BE2C (cell line): ENCODE measurements at regions not wholly inside any gene's neighbourhood (a gene's known extent, or its start where the extent isn't known, plus 50 kb on each side); places are given as distances from the start of the nearest gene placed in this dataset.

Experiments
- DNase-seq: peaks from one replicate; pipeline ENCODE4 v3.0.0-alpha.2; 2020
- H3K27me3 ChIP-seq: fragments of 250-450 bp; sonication (Bioruptor Pico); 2 replicates; pipeline ENCODE4 v1.5.1; 2020; ENCODE audit warnings: mild to moderate bottlenecking
- H3K36me3 ChIP-seq: fragments of 250-450 bp; sonication (Bioruptor Pico); 2 replicates; pipeline ENCODE4 v1.5.1; 2020; ENCODE audit warnings: mild to moderate bottlenecking
- H3K4me1 ChIP-seq: fragments of 250-450 bp; sonication (Bioruptor Pico); 2 replicates; pipeline ENCODE4 v1.5.1; 2020
- H3K4me3 ChIP-seq: 2 replicates; pipeline ENCODE4 v1.5.1; 2011; ENCODE audit warnings: low read depth, low read length
- H3K9me3 ChIP-seq: fragments of 250-450 bp; sonication (Bioruptor Pico); 2 replicates; pipeline ENCODE4 v1.5.1; 2020
- TF ChIP-seq, protein P1 (sequence below): IDR thresholded peaks from 2 replicates; pipeline ENCODE4 v1.5.1; 2012; ENCODE audit warnings: mild to moderate bottlenecking, low read depth, low read length

DNA sequence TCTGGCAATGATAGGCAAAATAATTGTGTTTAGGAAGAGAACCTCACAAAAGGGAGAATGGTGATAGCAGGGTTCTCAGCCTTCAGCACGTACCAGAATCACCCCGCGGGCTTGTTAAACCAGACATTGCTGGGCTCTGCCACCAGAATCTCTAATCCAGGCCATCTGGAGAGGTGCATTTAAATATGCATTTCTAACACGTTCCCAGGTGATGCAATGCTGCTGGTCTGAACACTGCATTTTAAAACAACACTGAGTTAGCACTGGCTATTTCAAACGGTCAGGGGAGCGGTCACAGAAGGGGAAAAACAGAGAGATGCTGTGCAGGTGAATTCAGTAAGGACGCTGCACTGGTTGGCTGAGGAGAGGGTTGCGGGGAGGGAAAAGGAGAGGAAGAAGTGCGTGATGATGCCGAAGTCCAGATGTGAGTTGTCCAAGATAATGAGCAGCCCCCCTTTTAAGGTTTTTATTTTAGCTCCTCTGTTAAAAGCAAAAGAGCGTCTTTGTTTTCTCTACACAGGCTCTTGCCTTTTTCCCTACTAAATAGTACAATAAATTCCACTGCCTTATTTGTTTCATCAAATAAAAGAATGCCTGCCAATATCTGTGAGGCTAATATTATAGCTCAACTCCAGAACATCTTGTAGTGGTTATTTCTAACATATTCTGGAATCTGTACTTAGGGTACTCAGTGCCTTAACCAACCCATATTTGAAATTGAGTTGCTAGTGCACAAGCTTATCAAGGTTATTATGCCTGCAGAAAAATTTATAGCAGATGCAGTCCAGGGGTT is 109.6 kb upstream of the POU2AF2 start:
- no peaks in the 10 kb centered on the region for H3K27me3 ChIP-seq
- TF ChIP-seq, protein P1, sequence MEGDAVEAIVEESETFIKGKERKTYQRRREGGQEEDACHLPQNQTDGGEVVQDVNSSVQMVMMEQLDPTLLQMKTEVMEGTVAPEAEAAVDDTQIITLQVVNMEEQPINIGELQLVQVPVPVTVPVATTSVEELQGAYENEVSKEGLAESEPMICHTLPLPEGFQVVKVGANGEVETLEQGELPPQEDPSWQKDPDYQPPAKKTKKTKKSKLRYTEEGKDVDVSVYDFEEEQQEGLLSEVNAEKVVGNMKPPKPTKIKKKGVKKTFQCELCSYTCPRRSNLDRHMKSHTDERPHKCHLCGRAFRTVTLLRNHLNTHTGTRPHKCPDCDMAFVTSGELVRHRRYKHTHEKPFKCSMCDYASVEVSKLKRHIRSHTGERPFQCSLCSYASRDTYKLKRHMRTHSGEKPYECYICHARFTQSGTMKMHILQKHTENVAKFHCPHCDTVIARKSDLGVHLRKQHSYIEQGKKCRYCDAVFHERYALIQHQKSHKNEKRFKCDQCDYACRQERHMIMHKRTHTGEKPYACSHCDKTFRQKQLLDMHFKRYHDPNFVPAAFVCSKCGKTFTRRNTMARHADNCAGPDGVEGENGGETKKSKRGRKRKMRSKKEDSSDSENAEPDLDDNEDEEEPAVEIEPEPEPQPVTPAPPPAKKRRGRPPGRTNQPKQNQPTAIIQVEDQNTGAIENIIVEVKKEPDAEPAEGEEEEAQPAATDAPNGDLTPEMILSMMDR, result no peak
- no peaks in the 10 kb centered on the region for H3K9me3 ChIP-seq
- no peak overlapping the region for H3K4me3 ChIP-seq
- no peaks in the 10 kb centered on the region for H3K4me1 ChIP-seq
- DNase-seq, result no peak
- H3K36me3 ChIP-seq, result no peaks in the 10 kb centered on the region

DNA sequence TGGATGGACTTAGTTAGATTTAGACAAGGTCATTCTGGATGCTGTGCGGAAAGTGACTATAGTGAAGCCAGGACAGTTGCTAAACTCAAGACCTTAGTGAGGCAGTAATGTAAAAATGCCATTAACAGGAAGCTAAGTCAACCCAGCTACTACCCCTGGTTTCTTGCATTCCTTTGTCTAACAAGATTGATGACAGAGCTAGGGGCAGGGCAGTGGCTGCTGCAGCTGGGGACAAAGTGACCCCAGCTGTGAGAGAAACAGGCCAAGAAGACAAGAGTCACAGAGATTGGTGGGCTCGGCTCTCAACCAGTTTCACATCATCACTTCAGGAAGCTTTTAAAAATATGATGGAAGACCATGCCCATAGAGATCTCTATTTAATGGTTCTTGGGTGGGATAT is 110.4 kb upstream of the POU2AF2 start:
- Histone ChIP-seq H3K36me3 (no peaks in the 10 kb centered on the region), H3K27me3 (no peaks in the 10 kb centered on the region), H3K4me1 (no peaks in the 10 kb centered on the region), H3K9me3 (no peaks in the 10 kb centered on the region), H3K4me3 (no peak overlapping the region)
- TF ChIP-seq, protein P1, result no peak
- no peak for DNase-seq

DNA sequence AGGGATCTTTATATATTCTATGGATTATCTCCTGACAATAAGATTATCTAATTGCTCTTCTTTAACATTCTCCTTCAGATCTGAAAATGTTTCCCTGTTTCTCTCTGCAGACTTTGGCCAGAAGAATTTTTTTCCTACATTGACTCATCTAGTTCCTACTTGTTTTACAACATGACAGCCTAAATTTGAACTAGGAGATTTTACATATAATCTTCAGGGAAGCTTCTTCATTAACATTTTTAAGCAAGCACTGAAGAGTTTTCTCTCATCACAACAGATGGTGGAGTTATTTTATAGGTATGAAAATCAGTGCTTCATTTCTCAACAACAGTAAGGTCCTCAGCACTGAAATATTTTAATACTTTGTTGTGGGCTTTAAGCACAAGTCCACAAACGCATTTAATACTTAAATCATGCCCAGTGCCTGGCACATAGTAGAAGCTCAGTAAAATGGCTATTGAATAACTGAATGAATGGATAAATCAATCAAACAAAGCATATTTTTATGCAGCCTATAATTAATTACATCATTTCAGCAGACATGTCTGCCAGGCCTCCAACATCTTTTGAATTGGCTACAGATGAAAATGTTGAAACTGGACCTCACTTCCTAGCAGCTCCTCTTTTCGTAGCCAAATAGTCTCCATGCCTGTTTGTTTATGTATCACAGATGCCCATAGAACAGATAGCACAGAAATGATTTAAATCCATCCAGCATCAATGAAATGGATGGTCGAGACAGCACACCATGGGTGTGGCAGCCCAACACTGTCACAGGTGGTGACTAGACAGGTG is 117.3 kb upstream of the POU2AF2 start:
- Histone ChIP-seq H3K27me3 (no peaks in the 10 kb centered on the region), H3K4me1 (no peaks in the 10 kb centered on the region), H3K4me3 (no peak overlapping the region), H3K9me3 (no peaks in the 10 kb centered on the region), H3K36me3 (no peaks in the 10 kb centered on the region)
- DNase-seq, result no peak
- TF ChIP-seq, protein P1, result no peak

DNA sequence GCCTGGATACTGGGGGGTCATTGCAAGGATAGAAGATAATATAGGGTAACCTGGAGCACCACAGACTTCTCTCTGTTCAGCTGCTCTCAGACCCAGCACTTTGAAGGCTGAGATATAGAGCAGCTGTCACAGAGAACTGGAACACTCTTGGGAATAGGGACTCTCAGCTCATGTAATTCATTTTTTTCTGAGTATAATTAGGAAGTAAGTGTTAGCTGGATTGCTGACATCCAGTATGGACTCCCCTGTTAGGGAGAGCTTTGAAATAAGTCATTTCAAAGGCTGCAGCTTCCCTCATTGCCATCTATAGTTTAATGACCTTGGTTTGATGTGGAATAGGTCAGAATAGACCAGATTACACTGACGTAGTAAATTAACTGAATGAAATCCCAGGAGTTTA is 120.8 kb upstream of the POU2AF2 start:
- TF ChIP-seq, protein P1, result no peak

DNA sequence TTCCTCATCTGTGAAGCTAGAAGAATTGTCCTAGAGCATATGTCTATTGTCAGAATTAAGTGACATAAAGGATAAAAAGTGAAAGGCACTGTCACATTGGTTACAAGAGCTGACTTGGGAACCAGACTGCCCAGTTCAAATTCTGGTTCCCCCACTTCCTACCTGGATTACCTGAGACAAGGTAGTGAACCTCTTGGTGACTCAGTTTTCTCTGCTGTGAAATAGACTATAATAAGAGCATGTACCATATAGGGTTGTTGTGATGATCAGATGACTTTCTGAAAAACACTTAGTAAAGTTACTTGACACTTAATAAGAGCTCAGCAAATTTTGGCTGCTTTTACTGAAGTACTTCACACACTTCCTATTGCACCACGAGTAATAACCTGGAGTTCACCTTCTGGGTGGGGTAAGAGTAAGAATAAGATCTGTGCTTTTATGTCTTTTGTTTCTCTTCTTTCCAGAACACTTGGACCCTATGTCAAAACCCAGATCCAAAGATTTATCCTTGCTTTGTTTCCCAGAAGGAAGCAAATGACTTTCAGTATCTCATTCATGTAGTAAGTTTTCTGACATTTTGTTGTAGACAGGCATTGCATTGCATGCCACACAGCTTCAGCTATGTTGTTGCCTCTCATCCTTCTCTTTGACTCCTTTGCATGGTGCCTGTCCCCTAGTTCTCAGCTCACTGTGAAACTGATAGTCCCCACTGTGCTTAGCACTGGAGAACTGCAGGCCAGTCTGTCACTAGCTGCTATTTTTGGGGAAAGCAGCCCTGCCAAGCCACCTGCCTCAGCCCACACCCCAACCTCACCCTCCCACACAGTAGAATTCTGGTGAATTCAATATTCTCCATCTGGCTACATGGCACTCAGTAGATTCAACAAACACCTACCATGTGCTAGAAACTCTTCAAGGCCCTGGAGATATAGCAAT is 121.8 kb upstream of the POU2AF2 start:
- Histone ChIP-seq H3K27me3 (no peaks in the 10 kb centered on the region), H3K36me3 (no peaks in the 10 kb centered on the region), H3K4me1 (no peaks in the 10 kb centered on the region), H3K4me3 (no peak overlapping the region), H3K9me3 (no peaks in the 10 kb centered on the region)
- TF ChIP-seq, protein P1, result no peak
- DNase-seq, result no peak

More for the DNA sequence above, 120.8 kb upstream of the POU2AF2 start:
- Histone ChIP-seq H3K36me3 (no peaks in the 10 kb centered on the region), H3K4me3 (no peak overlapping the region), H3K9me3 (no peaks in the 10 kb centered on the region), H3K4me1 (no peaks in the 10 kb centered on the region), H3K27me3 (no peaks in the 10 kb centered on the region)
- no peak for DNase-seq
